Activated CD4-positive, alpha-beta T cell treated with anti-CD3 and anti-CD28 coated beads, Interleukin-2, amount 10 ng/mL, durations not matched to agents 7 days and 5 days (primary cell): ENCODE measurements at regions not wholly inside any gene's neighbourhood (a gene's known extent, or its start where the extent isn't known, plus 50 kb on each side); places are given as distances from the start of the nearest gene placed in this dataset.
"Not testable (repeated sequence)": the region's sequence is repeated elsewhere in the genome, so short reads cannot be mapped to it uniquely, and the experiment has no call there.

Experiments used
- CTCF ChIA-PET: fragments of 350-600 bp; sonication (Branson Sonifier 250); formaldehyde crosslinking; loops from one replicate; lab custom pipeline; 2021; ENCODE audit warnings: antibody characterized with exemption; lab: Charles Lee
- POLR2A ChIA-PET: fragments of 350-600 bp; sonication (Branson Sonifier 250); formaldehyde crosslinking; loops from one replicate; lab custom pipeline; 2021; ENCODE audit warnings: antibody characterized with exemption; lab: Charles Lee
- DNase-seq: peaks from one replicate; pipeline ENCODE4 v3.0.0-alpha.2; 2020
- H3K27ac Mint-ChIP-seq: one replicate; pipeline ENCODE4 v1.8.0; 2021; ENCODE audit warnings: mild to moderate bottlenecking, moderate library complexity, mixed read lengths
- H3K27me3 Mint-ChIP-seq: one replicate; pipeline ENCODE4 v1.8.0; 2021; ENCODE audit warnings: mixed read lengths
- H3K36me3 Mint-ChIP-seq: one replicate; pipeline ENCODE4 v1.8.0; 2021; ENCODE audit warnings: low read depth, mixed read lengths
- H3K4me1 Mint-ChIP-seq: one replicate; pipeline ENCODE4 v1.8.0; 2021; ENCODE audit warnings: mixed read lengths
- H3K4me3 Mint-ChIP-seq: one replicate; pipeline ENCODE4 v1.8.0; 2021; ENCODE audit warnings: mild to moderate bottlenecking, moderate library complexity, mixed read lengths
- H3K9me3 Mint-ChIP-seq: one replicate; pipeline ENCODE4 v1.8.0; 2021; ENCODE audit warnings: mixed read lengths

GRCh38 chr16:88209579-88209978, 173.2 kb upstream of the ZNF469 start:
- H3K9me3 Mint-ChIP-seq, H3K27ac Mint-ChIP-seq, CTCF ChIA-PET, H3K4me3 Mint-ChIP-seq, H3K4me1 Mint-ChIP-seq, H3K36me3 Mint-ChIP-seq, POLR2A ChIA-PET, H3K27me3 Mint-ChIP-seq, DNase-seq: not testable (repeated sequence)

- POLR2A ChIA-PET, H3K36me3 Mint-ChIP-seq, H3K4me3 Mint-ChIP-seq, H3K27ac Mint-ChIP-seq, H3K4me1 Mint-ChIP-seq, H3K9me3 Mint-ChIP-seq, DNase-seq, H3K27me3 Mint-ChIP-seq: not testable (repeated sequence)
- CTCF ChIA-PET: interaction anchor here (0.7 kb wide), 1 partner anchor 20 kb away, joined by 3 read pairs; no protein-coding TSS in a partner anchor
These were observed 168.8 kb upstream of the ZNF469 start for GRCh38 chr16:88213937-88214336.

GRCh38 chr16:88221001-88221761, 161.6 kb upstream of the ZNF469 start:
- H3K9me3 Mint-ChIP-seq, H3K27me3 Mint-ChIP-seq, H3K4me1 Mint-ChIP-seq, CTCF ChIA-PET, POLR2A ChIA-PET, H3K36me3 Mint-ChIP-seq, H3K27ac Mint-ChIP-seq, H3K4me3 Mint-ChIP-seq, DNase-seq: not testable (repeated sequence)

- POLR2A ChIA-PET, H3K4me1 Mint-ChIP-seq, CTCF ChIA-PET, DNase-seq, H3K4me3 Mint-ChIP-seq, H3K27ac Mint-ChIP-seq, H3K27me3 Mint-ChIP-seq, H3K9me3 Mint-ChIP-seq, H3K36me3 Mint-ChIP-seq: not testable (repeated sequence)
These were observed 159.1 kb upstream of the ZNF469 start for GRCh38 chr16:88223696-88224095.

GRCh38 chr16:88224131-88224898, 158.4 kb upstream of the ZNF469 start:
- POLR2A ChIA-PET, H3K4me3 Mint-ChIP-seq, H3K27me3 Mint-ChIP-seq, CTCF ChIA-PET, DNase-seq, H3K36me3 Mint-ChIP-seq, H3K9me3 Mint-ChIP-seq, H3K27ac Mint-ChIP-seq, H3K4me1 Mint-ChIP-seq: not testable (repeated sequence)

- POLR2A ChIA-PET, H3K4me3 Mint-ChIP-seq: not testable (repeated sequence)
These were observed 157.0 kb upstream of the ZNF469 start for GRCh38 chr16:88225640-88226230.

GRCh38 chr16:88226302-88226701, 156.5 kb upstream of the ZNF469 start:
- H3K4me3 Mint-ChIP-seq, CTCF ChIA-PET, DNase-seq, H3K4me1 Mint-ChIP-seq, H3K9me3 Mint-ChIP-seq, H3K36me3 Mint-ChIP-seq, POLR2A ChIA-PET, H3K27me3 Mint-ChIP-seq, H3K27ac Mint-ChIP-seq: not testable (repeated sequence)

More at GRCh38 chr16:88225640-88226230, 157.0 kb upstream of the ZNF469 start:
- CTCF ChIA-PET, H3K27ac Mint-ChIP-seq, H3K4me1 Mint-ChIP-seq, H3K36me3 Mint-ChIP-seq, H3K27me3 Mint-ChIP-seq, DNase-seq, H3K9me3 Mint-ChIP-seq: not testable (repeated sequence)

GRCh38 chr16:88227026-88227721, 155.6 kb upstream of the ZNF469 start:
- DNase-seq, H3K27me3 Mint-ChIP-seq, H3K27ac Mint-ChIP-seq, POLR2A ChIA-PET, H3K4me1 Mint-ChIP-seq, CTCF ChIA-PET, H3K36me3 Mint-ChIP-seq, H3K9me3 Mint-ChIP-seq, H3K4me3 Mint-ChIP-seq: not testable (repeated sequence)

- POLR2A ChIA-PET, DNase-seq, H3K9me3 Mint-ChIP-seq, H3K36me3 Mint-ChIP-seq, H3K27me3 Mint-ChIP-seq, H3K27ac Mint-ChIP-seq, CTCF ChIA-PET, H3K4me3 Mint-ChIP-seq, H3K4me1 Mint-ChIP-seq: not testable (repeated sequence)
These were observed 154.9 kb upstream of the ZNF469 start for GRCh38 chr16:88227722-88228482.

GRCh38 chr16:88228751-88229150, 154.0 kb upstream of the ZNF469 start:
- H3K36me3 Mint-ChIP-seq, DNase-seq, POLR2A ChIA-PET, H3K27me3 Mint-ChIP-seq, H3K27ac Mint-ChIP-seq, H3K9me3 Mint-ChIP-seq, CTCF ChIA-PET, H3K4me3 Mint-ChIP-seq, H3K4me1 Mint-ChIP-seq: not testable (repeated sequence)

- CTCF ChIA-PET, H3K27me3 Mint-ChIP-seq, H3K27ac Mint-ChIP-seq, H3K4me3 Mint-ChIP-seq, H3K36me3 Mint-ChIP-seq, POLR2A ChIA-PET, H3K9me3 Mint-ChIP-seq, H3K4me1 Mint-ChIP-seq, DNase-seq: not testable (repeated sequence)
These were observed 153.0 kb upstream of the ZNF469 start for GRCh38 chr16:88229710-88230109.

- H3K27me3 Mint-ChIP-seq, H3K4me3 Mint-ChIP-seq, DNase-seq, H3K27ac Mint-ChIP-seq, H3K4me1 Mint-ChIP-seq, H3K9me3 Mint-ChIP-seq, POLR2A ChIA-PET, CTCF ChIA-PET, H3K36me3 Mint-ChIP-seq: not testable (repeated sequence)
These were observed 152.3 kb upstream of the ZNF469 start for GRCh38 chr16:88230276-88230966.
